Left lung (tissue), 4 donors: ENCODE measurements at regions not wholly inside any gene's neighbourhood (a gene's known extent, or its start where the extent isn't known, plus 50 kb on each side); places are given as distances from the start of the nearest gene placed in this dataset.
A peak's percentile ranks its signal among the peaks of the same experiment; 100 is the strongest.

Experiments
- ATAC-seq: fragments of 200-7000 bp; cut with Tn5 transposase; one replicate; pipeline ENCODE4 v1.9.1; 2020; ENCODE audit warnings: moderate library complexity
- DNase-seq, 4 donors: peaks; one replicate each; pipeline ENCODE4 v3.0.0-alpha.2; 2013 to 2020
- H3K27ac ChIP-seq, 2 donors: fragments of 200-600 bp; sonication (generic) in 1 of 2; one replicate each; pipeline versions ENCODE4 v1.5.0 to v1.8.0; 2020 to 2021
- H3K27me3 ChIP-seq, 2 donors: fragments of 200-600 bp; sonication (generic) in 1 of 2; one replicate each; pipeline versions ENCODE4 v1.5.0 to v1.8.0; 2020 to 2021
- H3K36me3 ChIP-seq, 2 donors: fragments of 200-600 bp; sonication (generic) in 1 of 2; one replicate each; pipeline versions ENCODE4 v1.5.0 to v1.8.0; 2020 to 2021
- H3K4me1 ChIP-seq, 2 donors: fragments of 200-600 bp; one replicate each; pipeline ENCODE4 v1.8.0; 2021
- H3K4me3 ChIP-seq, 2 donors: fragments of 200-600 bp; sonication (generic) in 1 of 2; one replicate each; pipeline versions ENCODE4 v1.5.0 to v1.8.0; 2020 to 2021; ENCODE audit warnings: mild to moderate bottlenecking in 1 of 2
- H3K9me3 ChIP-seq, 2 donors: fragments of 200-600 bp; sonication (generic) in 1 of 2; one replicate each; pipeline versions ENCODE4 v1.5.0 to v1.8.0; 2020 to 2021
- intact Hi-C, 2 donors: fragments of 100-400 bp; cut with DNase I; formaldehyde crosslinking; loops; one replicate each; pipeline versions ENCODE4 v1.11.2 to v1.14.2; 2022
- TF ChIP-seq, protein P1 (sequence below), 2 donors: fragments of 200-600 bp; sonication (generic) in 1 of 2; IDR thresholded peaks; one replicate each; pipeline versions ENCODE4 v1.5.0 to v1.8.0; 2021; ENCODE audit warnings: antibody characterized with exemption in 2 of 2
- donor health status: DM: no; HTN: yes; CAD: no.
- donor health status: DM: no; HTN: no; CAD: no.

DNA sequence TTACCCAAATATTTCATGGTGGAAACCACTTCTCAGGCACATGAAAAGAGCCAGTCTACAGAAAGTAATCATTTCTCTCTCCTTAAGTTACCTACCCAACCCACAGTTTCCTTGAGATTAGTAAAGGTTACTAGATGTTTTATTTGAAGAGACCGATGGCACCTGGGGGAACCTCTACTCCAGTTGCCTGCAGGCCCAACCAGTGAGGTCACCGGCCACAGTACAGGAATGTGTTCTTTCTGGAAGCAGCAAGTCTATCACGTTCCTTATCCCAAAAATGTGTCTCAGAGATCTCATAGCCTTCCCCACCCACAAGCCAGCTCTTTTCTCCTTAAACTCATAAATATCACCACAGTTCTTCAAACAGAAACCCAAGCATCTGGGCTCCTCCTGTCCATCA lies 316.1 kb downstream of the COG6 start:
- DNase-seq = no peak
- intact Hi-C loops = no loop called here
- Histone ChIP-seq H3K27ac (no peak overlapping the region), H3K9me3 (no peaks in the 10 kb centered on the region), H3K27me3 (no peaks in the 10 kb centered on the region), H3K36me3 (no peaks in the 10 kb centered on the region), H3K4me1 (no peaks in the 10 kb centered on the region), H3K4me3 (no peak overlapping the region)
- no peak for ATAC-seq
- TF ChIP-seq, protein P1, sequence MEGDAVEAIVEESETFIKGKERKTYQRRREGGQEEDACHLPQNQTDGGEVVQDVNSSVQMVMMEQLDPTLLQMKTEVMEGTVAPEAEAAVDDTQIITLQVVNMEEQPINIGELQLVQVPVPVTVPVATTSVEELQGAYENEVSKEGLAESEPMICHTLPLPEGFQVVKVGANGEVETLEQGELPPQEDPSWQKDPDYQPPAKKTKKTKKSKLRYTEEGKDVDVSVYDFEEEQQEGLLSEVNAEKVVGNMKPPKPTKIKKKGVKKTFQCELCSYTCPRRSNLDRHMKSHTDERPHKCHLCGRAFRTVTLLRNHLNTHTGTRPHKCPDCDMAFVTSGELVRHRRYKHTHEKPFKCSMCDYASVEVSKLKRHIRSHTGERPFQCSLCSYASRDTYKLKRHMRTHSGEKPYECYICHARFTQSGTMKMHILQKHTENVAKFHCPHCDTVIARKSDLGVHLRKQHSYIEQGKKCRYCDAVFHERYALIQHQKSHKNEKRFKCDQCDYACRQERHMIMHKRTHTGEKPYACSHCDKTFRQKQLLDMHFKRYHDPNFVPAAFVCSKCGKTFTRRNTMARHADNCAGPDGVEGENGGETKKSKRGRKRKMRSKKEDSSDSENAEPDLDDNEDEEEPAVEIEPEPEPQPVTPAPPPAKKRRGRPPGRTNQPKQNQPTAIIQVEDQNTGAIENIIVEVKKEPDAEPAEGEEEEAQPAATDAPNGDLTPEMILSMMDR (IDR thresholded peaks at IDR 0.05) = no peak

DNA sequence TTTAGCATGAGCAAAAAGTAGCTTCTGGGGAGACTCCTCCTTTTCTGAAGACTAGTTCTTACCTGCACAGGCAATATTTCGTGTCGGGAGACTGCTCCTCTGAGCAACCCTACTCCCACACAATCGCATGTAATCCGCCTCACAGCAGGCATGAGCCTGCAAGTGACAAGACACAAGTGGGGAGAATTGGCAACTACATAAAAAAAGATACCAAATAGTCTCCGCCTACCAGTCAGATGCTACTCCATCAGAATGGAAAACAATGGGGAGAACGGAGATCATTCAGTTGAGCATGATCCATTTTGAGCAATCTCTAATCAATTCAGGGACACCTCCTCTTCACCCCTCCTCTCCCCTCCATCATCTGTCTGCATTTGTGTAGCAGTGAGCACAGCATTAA lies 321.0 kb downstream of the COG6 start:
- H3K9me3 ChIP-seq = no peaks in the 10 kb centered on the region
- no peak for DNase-seq
- TF ChIP-seq, protein P1 (IDR thresholded peaks at IDR 0.05) = no peak
- no peak for ATAC-seq
- H3K4me3 ChIP-seq = no peak overlapping the region
- intact Hi-C loops = no loop called here
- H3K27ac ChIP-seq = no peak overlapping the region
- H3K36me3 ChIP-seq = no peaks in the 10 kb centered on the region
- H3K4me1 ChIP-seq = no peaks in the 10 kb centered on the region
- H3K27me3 ChIP-seq = no peaks in the 10 kb centered on the region

DNA sequence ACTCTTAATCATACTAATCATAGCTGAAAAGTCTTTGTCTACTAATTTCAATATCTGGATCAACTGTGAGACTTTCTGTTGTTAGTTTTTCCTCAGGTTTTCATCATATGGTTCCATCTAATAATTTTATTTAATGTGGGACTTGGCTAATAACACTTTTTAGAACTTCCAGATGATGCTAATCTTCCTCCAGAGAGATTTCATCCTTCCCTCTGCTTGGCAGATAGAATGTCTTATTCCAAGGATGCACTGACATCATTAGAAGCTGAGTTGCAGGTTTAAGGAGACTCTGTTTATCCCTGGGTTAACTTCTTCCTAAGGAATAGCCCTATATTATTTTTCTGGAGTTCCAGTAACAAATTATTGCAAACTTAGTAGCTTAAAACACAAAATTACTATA lies 325.6 kb downstream of the COG6 start:
- no peaks in the 10 kb centered on the region for H3K9me3 ChIP-seq
- no peak overlapping the region for H3K27ac ChIP-seq
- no peaks in the 10 kb centered on the region for H3K36me3 ChIP-seq
- H3K4me3 ChIP-seq = no peak overlapping the region
- TF ChIP-seq, protein P1 (IDR thresholded peaks at IDR 0.05) = no peak
- H3K27me3 ChIP-seq = no peaks in the 10 kb centered on the region
- intact Hi-C loops = no loop called here
- H3K4me1 ChIP-seq = no peaks in the 10 kb centered on the region
- ATAC-seq (no peak), DNase-seq (no peak)

DNA sequence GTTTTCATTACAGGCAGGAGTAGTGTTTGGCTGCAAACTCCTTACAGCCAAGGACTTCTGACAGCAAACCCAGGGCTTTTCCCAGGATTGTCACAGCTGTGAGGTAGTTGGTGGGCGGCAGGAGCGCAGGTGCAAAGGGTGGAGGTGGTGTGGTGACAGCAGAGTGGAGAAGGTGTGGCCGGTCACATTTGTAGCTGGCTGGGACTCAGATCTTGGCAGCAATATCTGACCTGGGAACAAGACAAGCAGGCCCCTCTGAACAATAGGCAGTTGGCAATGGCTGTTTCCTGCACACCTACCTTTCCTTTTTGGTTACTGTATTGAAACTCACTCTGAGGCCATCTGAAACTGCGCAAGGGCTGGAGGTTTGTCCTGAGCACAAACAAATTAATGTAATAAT lies 327.3 kb downstream of the COG6 start:
- Histone ChIP-seq H3K4me1 (no peaks in the 10 kb centered on the region), H3K27me3 (no peaks in the 10 kb centered on the region), H3K36me3 (no peaks in the 10 kb centered on the region), H3K9me3 (no peaks in the 10 kb centered on the region), H3K4me3 (no peak overlapping the region), H3K27ac (no peak overlapping the region)
- intact Hi-C loops = no loop called here
- TF ChIP-seq, protein P1 (IDR thresholded peaks at IDR 0.05) = no peak
- ATAC-seq = no peak
- DNase-seq = no peak

DNA sequence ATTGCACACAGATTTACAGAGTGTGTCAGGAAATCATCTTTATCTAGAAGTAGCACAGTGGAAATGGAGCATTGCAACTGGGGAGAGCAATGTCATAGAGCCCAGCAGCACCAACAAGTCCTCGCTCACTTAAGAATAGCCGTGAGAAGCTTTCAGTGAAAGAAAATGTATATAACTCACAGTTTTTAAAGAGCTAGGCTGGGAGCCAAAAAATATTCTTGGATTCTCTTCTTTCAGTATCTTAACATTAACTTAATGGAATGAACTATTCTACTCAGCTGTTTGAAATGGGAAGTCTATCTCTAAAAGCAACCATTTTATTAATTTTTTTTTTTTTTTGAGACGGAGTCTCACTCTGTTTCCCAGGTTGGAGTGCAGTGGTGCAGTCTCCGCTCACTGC lies 329.6 kb downstream of the COG6 start:
- Histone ChIP-seq H3K4me1 (no peaks in the 10 kb centered on the region), H3K27me3 (no peaks in the 10 kb centered on the region), H3K9me3 (no peaks in the 10 kb centered on the region), H3K4me3 (no peak overlapping the region), H3K27ac (no peak overlapping the region), H3K36me3 (no peaks in the 10 kb centered on the region)
- no peak for ATAC-seq
- intact Hi-C loops = no loop called here
- peak in 2 of 4 donors; percentile 24 to 32 for DNase-seq
- TF ChIP-seq, protein P1 (IDR thresholded peaks at IDR 0.05) = no peak
